DND-41 (cell line): ENCODE measurements at regions not wholly inside any gene's neighbourhood (a gene's known extent, or its start where the extent isn't known, plus 50 kb on each side); places are given as distances from the start of the nearest gene placed in this dataset.

Experiments
- EZH2 ChIP-seq: IDR thresholded peaks from 3 replicates; pipeline ENCODE4 v1.6.1; 2012; ENCODE audit warnings: borderline replicate concordance, low read depth, mild to moderate bottlenecking, moderate library complexity, low read length, inconsistent platforms; ENCODE audit not compliant: severe bottlenecking
- TF ChIP-seq, protein P1 (sequence below): IDR thresholded peaks from 2 replicates; pipeline ENCODE4 v1.5.1; 2012; ENCODE audit warnings: borderline replicate concordance, low read length, moderate library complexity, mild to moderate bottlenecking; ENCODE audit not compliant: poor library complexity, severe bottlenecking; ENCODE audit errors: extremely low read depth

DNA sequence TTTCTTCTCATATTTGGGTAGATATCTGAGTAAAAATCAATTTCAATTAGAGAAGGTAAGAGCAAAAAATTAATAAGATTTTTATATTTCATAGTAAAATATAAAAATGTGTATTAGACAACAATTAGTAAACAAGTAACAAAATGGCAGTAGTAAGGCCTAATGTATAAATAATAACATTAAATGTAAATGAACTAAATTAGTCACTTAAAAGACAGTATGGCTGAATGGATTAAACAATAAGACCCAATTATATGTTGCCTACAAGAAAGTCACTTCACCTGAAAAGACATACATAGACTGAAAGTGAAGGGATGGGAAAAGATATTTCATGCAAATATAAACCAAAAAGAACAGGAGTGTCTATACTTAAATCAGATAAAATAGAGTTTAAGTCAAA is 147.6 kb downstream of the TRMT11 start:
- TF ChIP-seq, protein P1, sequence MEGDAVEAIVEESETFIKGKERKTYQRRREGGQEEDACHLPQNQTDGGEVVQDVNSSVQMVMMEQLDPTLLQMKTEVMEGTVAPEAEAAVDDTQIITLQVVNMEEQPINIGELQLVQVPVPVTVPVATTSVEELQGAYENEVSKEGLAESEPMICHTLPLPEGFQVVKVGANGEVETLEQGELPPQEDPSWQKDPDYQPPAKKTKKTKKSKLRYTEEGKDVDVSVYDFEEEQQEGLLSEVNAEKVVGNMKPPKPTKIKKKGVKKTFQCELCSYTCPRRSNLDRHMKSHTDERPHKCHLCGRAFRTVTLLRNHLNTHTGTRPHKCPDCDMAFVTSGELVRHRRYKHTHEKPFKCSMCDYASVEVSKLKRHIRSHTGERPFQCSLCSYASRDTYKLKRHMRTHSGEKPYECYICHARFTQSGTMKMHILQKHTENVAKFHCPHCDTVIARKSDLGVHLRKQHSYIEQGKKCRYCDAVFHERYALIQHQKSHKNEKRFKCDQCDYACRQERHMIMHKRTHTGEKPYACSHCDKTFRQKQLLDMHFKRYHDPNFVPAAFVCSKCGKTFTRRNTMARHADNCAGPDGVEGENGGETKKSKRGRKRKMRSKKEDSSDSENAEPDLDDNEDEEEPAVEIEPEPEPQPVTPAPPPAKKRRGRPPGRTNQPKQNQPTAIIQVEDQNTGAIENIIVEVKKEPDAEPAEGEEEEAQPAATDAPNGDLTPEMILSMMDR: no peak
- no peak for TF ChIP-seq EZH2
